GM12878 (cell line): ENCODE measurements at regions not wholly inside any gene's neighbourhood (a gene's known extent, or its start where the extent isn't known, plus 50 kb on each side); places are given as distances from the start of the nearest gene placed in this dataset.

Source experiments
- ATF7 ChIP-seq: fragments of 450-650 bp; IDR thresholded peaks from 2 replicates; pipeline ENCODE4 v1.6.1; 2016; ENCODE audit warnings: low read depth, mild to moderate bottlenecking
- BRCA1 ChIP-seq: IDR thresholded peaks from 2 replicates; pipeline ENCODE4 v1.6.1; 2011; ENCODE audit warnings: low read depth, low read length, improper control_type of control experiment
- CEBPB ChIP-seq, 2 experiments: fragments of 150-350 bp in 1 of 2; IDR thresholded peaks; 2 replicates each; pipeline ENCODE4 v1.6.1; 2012 to 2014; ENCODE audit warnings: low read depth in 2 of 2, low read length in 2 of 2, borderline replicate concordance in 1 of 2, inconsistent platforms in 1 of 2
- GATAD2B ChIP-seq: fragments of 450-650 bp; conservative IDR thresholded peaks from 2 replicates; pipeline ENCODE4 v1.6.1; 2017; ENCODE audit warnings: low read depth, mild to moderate bottlenecking, moderate library complexity
- HCFC1 ChIP-seq: fragments of 150-350 bp; IDR thresholded peaks from 2 replicates; pipeline ENCODE4 v1.6.1; 2014; ENCODE audit warnings: low read length
- NFXL1 ChIP-seq: fragments of 450-650 bp; IDR thresholded peaks from 2 replicates; pipeline ENCODE4 v1.6.1; 2017; ENCODE audit warnings: antibody characterized with exemption, mild to moderate bottlenecking, borderline replicate concordance
- NR2F1 ChIP-seq: fragments of 450-650 bp; conservative IDR thresholded peaks from 2 replicates; pipeline ENCODE4 v1.6.1; 2017; ENCODE audit warnings: mild to moderate bottlenecking
- REST ChIP-seq: IDR thresholded peaks from 2 replicates; pipeline ENCODE4 v1.6.1; 2012; ENCODE audit warnings: mild to moderate bottlenecking, low read depth, low read length
- SMC3 ChIP-seq: IDR thresholded peaks from 2 replicates; pipeline ENCODE4 v1.6.1; 2011; ENCODE audit warnings: low read length, improper control_type of control experiment, borderline replicate concordance
- TAF1 ChIP-seq: IDR thresholded peaks from 2 replicates; pipeline ENCODE4 v1.6.1; 2011; ENCODE audit warnings: mild to moderate bottlenecking, low read depth, low read length, borderline replicate concordance
- TF ChIP-seq, protein P1 (sequence below), 3 experiments: IDR thresholded peaks in 2 of 3; conservative IDR thresholded peaks in 1 of 3; 2 replicates each; pipeline ENCODE4 v1.5.1; 2011; ENCODE audit warnings: low read depth in 3 of 3, low read length in 3 of 3, mild to moderate bottlenecking in 3 of 3, control low read depth in 2 of 3, moderate library complexity in 2 of 3, inconsistent platforms in 1 of 3, mixed read lengths in 1 of 3; ENCODE audit not compliant: control insufficient read depth in 2 of 3, insufficient read depth in 1 of 3; ENCODE audit errors: extremely low read depth in 1 of 3
- TF ChIP-seq, protein P2 (sequence below): fragments of 450-650 bp; IDR thresholded peaks from 2 replicates; pipeline ENCODE4 v1.6.1; 2017; ENCODE audit warnings: low read depth, mild to moderate bottlenecking, moderate library complexity

GRCh38 chr1:232890340-232890943 lies 60.0 kb upstream of the NTPCR start:
- TF ChIP-seq, protein P1, sequence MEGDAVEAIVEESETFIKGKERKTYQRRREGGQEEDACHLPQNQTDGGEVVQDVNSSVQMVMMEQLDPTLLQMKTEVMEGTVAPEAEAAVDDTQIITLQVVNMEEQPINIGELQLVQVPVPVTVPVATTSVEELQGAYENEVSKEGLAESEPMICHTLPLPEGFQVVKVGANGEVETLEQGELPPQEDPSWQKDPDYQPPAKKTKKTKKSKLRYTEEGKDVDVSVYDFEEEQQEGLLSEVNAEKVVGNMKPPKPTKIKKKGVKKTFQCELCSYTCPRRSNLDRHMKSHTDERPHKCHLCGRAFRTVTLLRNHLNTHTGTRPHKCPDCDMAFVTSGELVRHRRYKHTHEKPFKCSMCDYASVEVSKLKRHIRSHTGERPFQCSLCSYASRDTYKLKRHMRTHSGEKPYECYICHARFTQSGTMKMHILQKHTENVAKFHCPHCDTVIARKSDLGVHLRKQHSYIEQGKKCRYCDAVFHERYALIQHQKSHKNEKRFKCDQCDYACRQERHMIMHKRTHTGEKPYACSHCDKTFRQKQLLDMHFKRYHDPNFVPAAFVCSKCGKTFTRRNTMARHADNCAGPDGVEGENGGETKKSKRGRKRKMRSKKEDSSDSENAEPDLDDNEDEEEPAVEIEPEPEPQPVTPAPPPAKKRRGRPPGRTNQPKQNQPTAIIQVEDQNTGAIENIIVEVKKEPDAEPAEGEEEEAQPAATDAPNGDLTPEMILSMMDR (IDR thresholded peaks at IDR 0.05 in 2 of 3, conservative IDR thresholded peaks at IDR 0.05 in 1 of 3; ENCODE audit: control insufficient read depth in 2 of 3, extremely low read depth in 1 of 3, insufficient read depth in 1 of 3, low read depth in 3 of 3, low read length in 3 of 3) = no peak
- TF ChIP-seq NFXL1 (no peak), HCFC1 (no peak), SMC3 (no peak), NR2F1 (no peak), CEBPB (IDR thresholded peaks at IDR 0.05; ENCODE audit: borderline replicate concordance in 1 of 2, low read depth in 2 of 2, low read length in 2 of 2) (no peak), TAF1 (no peak), REST (no peak), ATF7 (no peak), GATAD2B (no peak), BRCA1 (no peak)
- TF ChIP-seq, protein P2, sequence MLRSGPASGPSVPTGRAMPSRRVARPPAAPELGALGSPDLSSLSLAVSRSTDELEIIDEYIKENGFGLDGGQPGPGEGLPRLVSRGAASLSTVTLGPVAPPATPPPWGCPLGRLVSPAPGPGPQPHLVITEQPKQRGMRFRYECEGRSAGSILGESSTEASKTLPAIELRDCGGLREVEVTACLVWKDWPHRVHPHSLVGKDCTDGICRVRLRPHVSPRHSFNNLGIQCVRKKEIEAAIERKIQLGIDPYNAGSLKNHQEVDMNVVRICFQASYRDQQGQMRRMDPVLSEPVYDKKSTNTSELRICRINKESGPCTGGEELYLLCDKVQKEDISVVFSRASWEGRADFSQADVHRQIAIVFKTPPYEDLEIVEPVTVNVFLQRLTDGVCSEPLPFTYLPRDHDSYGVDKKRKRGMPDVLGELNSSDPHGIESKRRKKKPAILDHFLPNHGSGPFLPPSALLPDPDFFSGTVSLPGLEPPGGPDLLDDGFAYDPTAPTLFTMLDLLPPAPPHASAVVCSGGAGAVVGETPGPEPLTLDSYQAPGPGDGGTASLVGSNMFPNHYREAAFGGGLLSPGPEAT = no peak
